A549 (cell line): ENCODE measurements at regions not wholly inside any gene's neighbourhood (a gene's known extent, or its start where the extent isn't known, plus 50 kb on each side); places are given as distances from the start of the nearest gene placed in this dataset.

Experiments
- ATAC-seq, 2 experiments: fragments of 200-7000 bp in 1 of 2; fragments of >200 bp in 1 of 2; cut with Nextera tagmentation in 1 of 2; cut with Tn5 transposase in 1 of 2; 3 replicates each; pipeline versions ENCODE4 v1.8.0 to v1.9.1; 2018 to 2020; ENCODE audit warnings: mild to moderate bottlenecking in 1 of 2, moderate library complexity in 1 of 2
- CTCF ChIA-PET: fragments of 300-600 bp; sonication (Branson Sonifier 250); formaldehyde crosslinking; extraction: SDS; loops from one replicate; lab custom pipeline; 2021; ENCODE audit warnings: antibody characterized with exemption, inconsistent platforms; lab: Yijun Ruan, JAX
- POLR2A ChIA-PET: fragments of 350-600 bp; formaldehyde crosslinking; extraction: SDS; loops from one replicate; lab custom pipeline; 2021; ENCODE audit warnings: antibody characterized with exemption, inconsistent platforms; lab: Yijun Ruan, JAX
- DNase-seq, 2 experiments: peaks; one replicate each; pipeline versions ENCODE4 v3.0.0 to v3.0.0-alpha.2; 2011 to 2016; ENCODE audit warnings: low read depth in 1 of 2, low spot score in 1 of 2
- FAIRE-seq: peaks from 2 replicates; lab custom pipeline; 2011; peaks lifted over from hg19 to GRCh38; lab: Jason Lieb, UNC
- H3K27ac ChIP-seq, 2 experiments: fragments of >200 bp; sonication (Bioruptor Twin); formaldehyde crosslinking; 3 replicates each; pipeline ENCODE4 v1.5.1; 2016 to 2017
- H3K4me1 ChIP-seq: fragments of >200 bp; sonication (Bioruptor Twin); formaldehyde crosslinking; 3 replicates; pipeline ENCODE4 v1.6.1; 2016
- H3K4me2 ChIP-seq: fragments of >200 bp; sonication (Bioruptor Twin); formaldehyde crosslinking; 3 replicates; pipeline ENCODE4 v1.6.1; 2016
- H3K4me3 ChIP-seq: fragments of >200 bp; sonication (Bioruptor Twin); formaldehyde crosslinking; 3 replicates; pipeline ENCODE4 v1.5.1; 2016
- H3K9me3 ChIP-seq: fragments of >200 bp; sonication (Bioruptor Twin); formaldehyde crosslinking; 3 replicates; pipeline ENCODE4 v1.6.1; 2016
- BHLHE40 ChIP-seq: IDR thresholded peaks from 2 replicates; pipeline ENCODE4 v1.6.1; 2012; ENCODE audit warnings: low read depth, low read length, inconsistent platforms
- CHD2 ChIP-seq: fragments of 150-350 bp; IDR thresholded peaks from 2 replicates; pipeline ENCODE4 v1.6.1; 2014; ENCODE audit warnings: low read length; ENCODE audit not compliant: partially characterized antibody
- E2F6 ChIP-seq: IDR thresholded peaks from 2 replicates; pipeline ENCODE4 v1.6.1; 2012; ENCODE audit warnings: low read depth, borderline replicate concordance
- EHF ChIP-seq: fragments of 250-450 bp; sonication (Bioruptor Pico); IDR thresholded peaks from 2 replicates; pipeline ENCODE4 v1.5.0; 2020; ENCODE audit warnings: mild to moderate bottlenecking
- EHMT2 ChIP-seq: fragments of 200-600 bp; sonication (generic); IDR thresholded peaks from 2 replicates; pipeline ENCODE4 v1.6.1; 2016; ENCODE audit warnings: antibody characterized with exemption, low read depth, mild to moderate bottlenecking, moderate library complexity
- ESRRA ChIP-seq: fragments of 150-350 bp; IDR thresholded peaks from 2 replicates; pipeline ENCODE4 v1.6.1; 2014; ENCODE audit warnings: mild to moderate bottlenecking, low read length, borderline replicate concordance
- FOSL2 ChIP-seq, 2 experiments: fragments of 450-650 bp in 1 of 2; fragments of >200 bp in 1 of 2; sonication (Bioruptor Twin) in 1 of 2; formaldehyde crosslinking; IDR thresholded peaks; 2 replicates each; pipeline versions ENCODE4 v1.5.0 to v1.6.1; 2016 to 2020; ENCODE audit warnings: mild to moderate bottlenecking in 1 of 2, moderate library complexity in 1 of 2
- HOXB13 ChIP-seq: fragments of 250-450 bp; sonication (Bioruptor Pico); IDR thresholded peaks from 2 replicates; pipeline ENCODE4 v1.5.0; 2020; ENCODE audit warnings: low read depth, mild to moderate bottlenecking, moderate library complexity
- HOXB5 ChIP-seq: fragments of 250-450 bp; sonication (Bioruptor Pico); IDR thresholded peaks from 2 replicates; pipeline ENCODE4 v1.5.0; 2020; ENCODE audit warnings: mild to moderate bottlenecking, moderate library complexity
- JUNB ChIP-seq: fragments of >200 bp; sonication (Bioruptor Twin); formaldehyde crosslinking; IDR thresholded peaks from 2 replicates; pipeline ENCODE4 v1.6.1; 2016
- KDM1A ChIP-seq: fragments of 200-600 bp; sonication (generic); IDR thresholded peaks from 2 replicates; pipeline ENCODE4 v1.6.1; 2016; ENCODE audit warnings: low read depth, mild to moderate bottlenecking
- NR3C1 ChIP-seq: fragments of >200 bp; sonication (Bioruptor Twin); formaldehyde crosslinking; IDR thresholded peaks from 3 replicates; pipeline ENCODE4 v1.6.1; 2017
- PBX3 ChIP-seq: IDR thresholded peaks from 2 replicates; pipeline ENCODE4 v1.6.1; 2012
- PHF8 ChIP-seq: fragments of 200-600 bp; sonication (generic); IDR thresholded peaks from 2 replicates; pipeline ENCODE4 v1.6.1; 2016; ENCODE audit warnings: low read depth, mild to moderate bottlenecking, antibody characterized with exemption, moderate library complexity, borderline replicate concordance
- RAD21 ChIP-seq, 2 experiments: fragments of >200 bp in 1 of 2; sonication (Bioruptor Twin) in 1 of 2; formaldehyde crosslinking in 1 of 2; IDR thresholded peaks in 1 of 2; conservative IDR thresholded peaks in 1 of 2; 2 replicates in 1 of 2; 3 replicates in 1 of 2; pipeline ENCODE4 v1.6.1; 2012 to 2018; ENCODE audit warnings: inconsistent platforms in 1 of 2
- RCOR1 ChIP-seq: fragments of 150-350 bp; IDR thresholded peaks from 2 replicates; pipeline ENCODE4 v1.6.1; 2014; ENCODE audit warnings: antibody characterized with exemption, low read length, low read depth
- RNF2 ChIP-seq: fragments of 200-600 bp; sonication (generic); IDR thresholded peaks from 2 replicates; pipeline ENCODE4 v1.6.1; 2016; ENCODE audit warnings: low read depth, mild to moderate bottlenecking, antibody characterized with exemption, moderate library complexity, borderline replicate concordance
- SMC3 ChIP-seq: fragments of >200 bp; sonication (Bioruptor Twin); formaldehyde crosslinking; IDR thresholded peaks from 3 replicates; pipeline ENCODE4 v1.6.1; 2018; ENCODE audit warnings: inconsistent platforms
- TFCP2L1 ChIP-seq: fragments of 250-450 bp; sonication (Bioruptor Pico); IDR thresholded peaks from 2 replicates; pipeline ENCODE4 v1.5.0; 2021; ENCODE audit warnings: mild to moderate bottlenecking
- TP53 ChIP-seq: fragments of 250-450 bp; sonication (Bioruptor Pico); IDR thresholded peaks from 2 replicates; pipeline ENCODE4 v1.5.0; 2021; ENCODE audit warnings: mild to moderate bottlenecking, moderate library complexity
- ZFP36 ChIP-seq: fragments of 450-650 bp; IDR thresholded peaks from 2 replicates; pipeline ENCODE4 v1.6.1; 2014; ENCODE audit warnings: borderline replicate concordance; ENCODE audit not compliant: partially characterized antibody
- ZSCAN20 ChIP-seq: fragments of 250-450 bp; sonication (Bioruptor Pico); IDR thresholded peaks from 2 replicates; pipeline ENCODE4 v1.8.0; 2022; ENCODE audit warnings: mild to moderate bottlenecking, moderate library complexity
- WGBS: methylation state at CpG from one replicate; pipeline ENCODE4 v1.1.6; 2017; ENCODE audit errors: missing lambda C conversion rate; 5-methylcytosine and 5-hydroxymethylcytosine counted together
- TF ChIP-seq, protein P1 (sequence below): fragments of 200-600 bp; sonication (generic); IDR thresholded peaks from 2 replicates; pipeline ENCODE4 v1.6.1; 2016; ENCODE audit warnings: antibody characterized with exemption, mild to moderate bottlenecking, moderate library complexity
- TF ChIP-seq, protein P2 (sequence below): fragments of >200 bp; sonication (Bioruptor Twin); formaldehyde crosslinking; IDR thresholded peaks from 3 replicates; pipeline ENCODE4 v1.6.1; 2016

DNA sequence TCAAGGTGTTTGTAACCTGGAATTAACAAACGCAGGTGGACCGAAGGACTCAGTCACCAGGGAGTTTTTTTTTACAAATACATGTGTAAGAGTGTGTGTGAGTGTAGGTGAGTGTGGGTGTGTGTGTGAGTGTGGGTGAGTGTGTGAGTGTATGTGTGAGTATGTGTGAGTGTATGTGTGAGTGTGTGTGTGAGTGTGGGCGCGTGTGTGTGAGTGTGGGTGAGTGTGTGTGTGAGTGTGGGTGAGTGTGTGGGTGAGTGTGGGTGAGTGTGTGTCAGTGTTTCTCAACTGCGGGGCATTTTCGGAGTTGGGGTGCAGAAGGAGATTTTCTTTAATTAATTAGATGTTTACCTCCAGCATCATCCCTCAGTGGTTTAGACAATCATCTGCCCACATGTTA, 1178.8 kb downstream of the VRK1 start:
- H3K9me3 ChIP-seq: no peaks in the 10 kb centered on the region
- no peak for TF ChIP-seq EHMT2
- no peak for TF ChIP-seq SMC3
- no peak for TF ChIP-seq RCOR1
- no peak for TF ChIP-seq ZSCAN20
- no peak for TF ChIP-seq JUNB
- TF ChIP-seq RNF2: no peak
- no peak for TF ChIP-seq HOXB5 (CRISPR knock-in tag)
- no peak for TF ChIP-seq E2F6
- no peak for TF ChIP-seq EHF (CRISPR knock-in tag)
- TF ChIP-seq CHD2: no peak
- no peak for TF ChIP-seq TFCP2L1 (CRISPR knock-in tag)
- TF ChIP-seq NR3C1: no peak
- TF ChIP-seq HOXB13 (CRISPR knock-in tag): no peak
- TF ChIP-seq, protein P1, sequence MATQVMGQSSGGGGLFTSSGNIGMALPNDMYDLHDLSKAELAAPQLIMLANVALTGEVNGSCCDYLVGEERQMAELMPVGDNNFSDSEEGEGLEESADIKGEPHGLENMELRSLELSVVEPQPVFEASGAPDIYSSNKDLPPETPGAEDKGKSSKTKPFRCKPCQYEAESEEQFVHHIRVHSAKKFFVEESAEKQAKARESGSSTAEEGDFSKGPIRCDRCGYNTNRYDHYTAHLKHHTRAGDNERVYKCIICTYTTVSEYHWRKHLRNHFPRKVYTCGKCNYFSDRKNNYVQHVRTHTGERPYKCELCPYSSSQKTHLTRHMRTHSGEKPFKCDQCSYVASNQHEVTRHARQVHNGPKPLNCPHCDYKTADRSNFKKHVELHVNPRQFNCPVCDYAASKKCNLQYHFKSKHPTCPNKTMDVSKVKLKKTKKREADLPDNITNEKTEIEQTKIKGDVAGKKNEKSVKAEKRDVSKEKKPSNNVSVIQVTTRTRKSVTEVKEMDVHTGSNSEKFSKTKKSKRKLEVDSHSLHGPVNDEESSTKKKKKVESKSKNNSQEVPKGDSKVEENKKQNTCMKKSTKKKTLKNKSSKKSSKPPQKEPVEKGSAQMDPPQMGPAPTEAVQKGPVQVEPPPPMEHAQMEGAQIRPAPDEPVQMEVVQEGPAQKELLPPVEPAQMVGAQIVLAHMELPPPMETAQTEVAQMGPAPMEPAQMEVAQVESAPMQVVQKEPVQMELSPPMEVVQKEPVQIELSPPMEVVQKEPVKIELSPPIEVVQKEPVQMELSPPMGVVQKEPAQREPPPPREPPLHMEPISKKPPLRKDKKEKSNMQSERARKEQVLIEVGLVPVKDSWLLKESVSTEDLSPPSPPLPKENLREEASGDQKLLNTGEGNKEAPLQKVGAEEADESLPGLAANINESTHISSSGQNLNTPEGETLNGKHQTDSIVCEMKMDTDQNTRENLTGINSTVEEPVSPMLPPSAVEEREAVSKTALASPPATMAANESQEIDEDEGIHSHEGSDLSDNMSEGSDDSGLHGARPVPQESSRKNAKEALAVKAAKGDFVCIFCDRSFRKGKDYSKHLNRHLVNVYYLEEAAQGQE: no peak
- TF ChIP-seq FOSL2 (IDR thresholded peaks at IDR 0.05): no peak
- TF ChIP-seq FOSL2 (CRISPR knock-in tag; IDR thresholded peaks at IDR 0.05): no peak
- no peak for TF ChIP-seq PBX3
- TF ChIP-seq TP53 (CRISPR knock-in tag): no peak
- no peak for TF ChIP-seq ZFP36
- TF ChIP-seq, all 56 proteins: peak for 0
- FAIRE-seq (no peak), ATAC-seq (no peak), DNase-seq (no peak)
- H3K4me3 ChIP-seq: no peak overlapping the region
- H3K4me2 ChIP-seq: no peak overlapping the region
- ChIA-PET CTCF (no interaction called here), POLR2A (no interaction called here)
- no peaks in the 10 kb centered on the region for H3K4me1 ChIP-seq
- H3K27ac ChIP-seq: no peak overlapping the region
- 26% methylated on average over 6 of the region's 6 CpGs for WGBS

DNA sequence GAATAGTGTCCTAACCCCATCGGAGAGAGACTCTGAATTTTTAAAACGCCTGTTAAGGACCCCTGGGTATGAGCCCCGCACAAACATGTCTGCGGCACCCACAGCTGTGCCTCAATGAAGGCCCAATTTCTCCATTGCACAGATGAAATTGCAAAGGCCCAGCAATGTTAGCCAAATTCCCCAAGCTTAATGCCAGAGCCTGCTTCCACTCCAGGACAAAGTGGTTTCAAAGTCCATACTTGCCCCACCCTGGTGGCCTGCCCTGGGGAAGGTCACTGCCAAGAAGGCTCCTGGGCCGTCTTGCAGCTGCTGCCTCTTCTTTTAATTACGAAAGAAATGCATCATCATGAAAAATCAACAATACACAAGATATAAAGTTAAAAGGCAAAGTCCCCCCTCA, 1179.7 kb downstream of the VRK1 start:
- Histone ChIP-seq H3K27ac (no peak overlapping the region), H3K9me3 (no peaks in the 10 kb centered on the region), H3K4me3 (no peak overlapping the region), H3K4me2 (no peak overlapping the region), H3K4me1 (no peaks in the 10 kb centered on the region)
- no peak for DNase-seq
- no peak for FAIRE-seq
- ATAC-seq: no peak
- WGBS: 35% methylated on average over 6 of the region's 6 CpGs
- POLR2A ChIA-PET: no interaction called here
- TF ChIP-seq ESRRA (no peak), TFCP2L1 (CRISPR knock-in tag) (no peak), PHF8 (no peak), KDM1A (no peak), TP53 (CRISPR knock-in tag) (no peak), BHLHE40 (no peak), RAD21 (conservative IDR thresholded peaks at IDR 0.05 in 1 of 2, IDR thresholded peaks at IDR 0.05 in 1 of 2) (no peak)
- TF ChIP-seq, protein P2, sequence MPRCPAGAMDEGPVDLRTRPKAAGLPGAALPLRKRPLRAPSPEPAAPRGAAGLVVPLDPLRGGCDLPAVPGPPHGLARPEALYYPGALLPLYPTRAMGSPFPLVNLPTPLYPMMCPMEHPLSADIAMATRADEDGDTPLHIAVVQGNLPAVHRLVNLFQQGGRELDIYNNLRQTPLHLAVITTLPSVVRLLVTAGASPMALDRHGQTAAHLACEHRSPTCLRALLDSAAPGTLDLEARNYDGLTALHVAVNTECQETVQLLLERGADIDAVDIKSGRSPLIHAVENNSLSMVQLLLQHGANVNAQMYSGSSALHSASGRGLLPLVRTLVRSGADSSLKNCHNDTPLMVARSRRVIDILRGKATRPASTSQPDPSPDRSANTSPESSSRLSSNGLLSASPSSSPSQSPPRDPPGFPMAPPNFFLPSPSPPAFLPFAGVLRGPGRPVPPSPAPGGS: no peak
- CTCF ChIA-PET: no interaction called here
